RKO (cell line): ENCODE measurements at regions not wholly inside any gene's neighbourhood (a gene's known extent, or its start where the extent isn't known, plus 50 kb on each side); places are given as distances from the start of the nearest gene placed in this dataset.
"Not testable (repeated sequence)": the region's sequence is repeated elsewhere in the genome, so short reads cannot be mapped to it uniquely, and the experiment has no call there.

ENCODE experiments used
- DNase-seq: peaks from one replicate; pipeline ENCODE4 v3.0.0-alpha.2; 2016; ENCODE audit warnings: low spot score

- DNase-seq, result no peak
Observed at GRCh38 chr2:81050580-81051095, 746.1 kb upstream of the LRRTM1 start.

GRCh38 chr2:81043681-81044080, 739.1 kb upstream of the LRRTM1 start:
- DNase-seq, result no peak

DNA sequence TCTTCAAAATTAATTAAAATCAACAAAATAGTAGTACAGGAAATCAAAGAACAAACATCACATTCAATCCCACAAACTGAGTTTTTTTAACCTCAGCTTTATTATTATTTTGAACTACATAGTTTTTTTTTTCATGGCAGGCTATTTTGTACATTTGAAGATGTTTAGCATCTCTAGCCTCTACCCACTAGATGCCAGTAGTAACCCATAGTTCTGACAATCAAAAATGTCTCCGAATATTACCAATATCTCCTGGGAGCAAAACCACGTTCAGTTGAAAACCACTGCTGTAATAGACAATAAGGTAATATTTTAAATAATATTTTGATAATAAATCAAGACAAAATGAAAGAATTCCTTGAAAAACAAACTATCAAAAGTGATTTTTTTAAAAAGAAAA, 702.6 kb upstream of the LRRTM1 start:
- peak; percentile 0 for DNase-seq

GRCh38 chr2:81002906-81003305, 698.4 kb upstream of the LRRTM1 start:
- no peak for DNase-seq

DNA sequence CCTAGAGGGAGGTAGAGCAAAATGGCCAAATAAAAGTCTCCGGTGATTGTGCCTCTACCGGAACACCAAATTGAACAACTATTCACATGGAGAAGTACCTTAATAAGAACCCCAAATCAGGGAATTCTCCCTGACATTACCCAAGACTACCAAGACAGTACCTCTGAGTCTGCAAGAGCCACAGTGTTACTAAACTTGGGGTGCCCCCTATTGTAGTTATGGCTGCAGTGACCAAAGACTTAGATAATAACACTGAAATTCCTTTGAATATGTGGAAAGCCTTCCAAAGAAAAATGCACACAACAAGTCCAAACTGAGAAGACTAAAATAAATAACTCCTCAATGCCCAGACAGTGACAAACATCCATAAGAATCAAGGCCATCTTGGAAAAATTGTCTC, 682.9 kb upstream of the LRRTM1 start:
- no peak for DNase-seq

GRCh38 chr2:80969900-80970299, 665.3 kb upstream of the LRRTM1 start:
- DNase-seq, result no peak

- DNase-seq, result no peak
Observed at GRCh38 chr2:80968450-80968849, 663.9 kb upstream of the LRRTM1 start.

DNA sequence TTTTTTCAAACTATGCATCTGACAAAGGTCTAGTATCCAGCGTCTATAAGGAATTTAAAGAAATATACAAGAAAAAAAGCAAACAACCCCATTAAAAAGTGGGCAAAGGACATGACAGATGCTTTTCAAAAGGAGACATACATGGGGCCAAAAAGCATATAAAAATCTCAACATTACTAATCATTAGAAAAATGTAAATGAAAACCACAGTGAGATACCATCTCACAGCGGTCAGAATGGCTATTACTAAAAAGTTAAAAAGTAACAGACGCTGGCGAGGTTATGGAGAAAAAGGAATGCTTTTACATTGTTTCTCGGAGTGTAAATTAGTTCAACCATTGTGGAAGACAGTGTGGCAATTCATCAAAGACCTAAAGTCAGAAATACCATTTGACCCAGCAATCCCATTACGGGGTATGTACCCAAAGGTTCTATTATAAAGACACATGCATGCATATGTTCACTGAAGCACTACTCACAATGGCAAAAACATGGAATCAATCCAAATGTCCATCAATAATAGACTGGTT, 643.1 kb upstream of the LRRTM1 start:
- DNase-seq, result no peak

DNA sequence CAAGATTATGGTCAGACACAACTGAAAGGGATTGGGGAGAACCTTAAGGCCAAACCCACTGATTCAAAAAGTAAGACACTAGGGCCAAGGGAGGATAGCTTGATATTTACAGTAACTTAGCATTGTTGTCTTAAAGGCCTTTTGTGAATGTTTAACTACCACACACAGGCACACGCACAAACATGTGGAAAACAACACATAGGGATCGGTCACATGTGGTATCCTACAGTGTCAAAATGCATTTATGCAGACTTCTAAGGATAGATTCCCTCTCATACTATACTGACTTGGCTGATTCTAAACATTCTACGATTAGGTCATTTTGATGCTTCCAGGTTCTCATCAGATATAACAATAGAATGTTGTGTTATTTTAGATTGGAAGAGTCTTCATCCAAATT, 638.9 kb upstream of the LRRTM1 start:
- no peak for DNase-seq

GRCh38 chr2:80942766-80943165, 638.2 kb upstream of the LRRTM1 start:
- DNase-seq, result no peak

GRCh38 chr2:80938463-80938862, 633.9 kb upstream of the LRRTM1 start:
- DNase-seq, result no peak

DNA sequence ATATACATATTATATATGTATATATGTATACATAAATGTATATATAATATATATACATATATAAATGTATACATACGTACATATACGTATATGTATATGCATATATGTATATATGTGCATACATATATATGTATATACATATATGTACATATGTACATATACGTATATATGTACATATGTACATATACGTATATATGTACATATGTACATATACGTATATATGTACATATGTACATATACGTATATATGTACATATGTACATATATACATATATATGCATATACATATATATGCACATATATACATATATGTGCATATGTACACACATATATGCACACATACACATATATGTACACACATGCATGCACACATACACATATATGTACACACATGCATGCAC, 627.3 kb upstream of the LRRTM1 start:
- not testable (repeated sequence) for DNase-seq

DNA sequence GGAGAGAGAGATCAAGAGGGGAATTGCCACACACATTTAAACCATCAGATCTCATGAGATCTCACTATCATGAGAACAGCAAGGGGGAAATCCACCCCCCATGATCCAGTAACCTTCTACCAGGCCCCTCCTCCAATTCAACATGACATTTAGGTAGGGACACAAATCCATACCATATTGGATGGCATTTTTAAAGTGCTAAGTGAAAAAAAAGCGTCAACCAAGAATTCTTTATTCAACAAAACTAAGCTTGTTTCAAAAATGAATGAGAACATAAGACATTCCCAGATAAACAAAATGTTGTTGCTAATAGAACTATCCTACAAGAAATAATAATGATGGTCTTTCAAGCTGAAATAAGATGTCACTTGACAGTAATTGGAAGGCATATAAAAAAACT, 626.2 kb upstream of the LRRTM1 start:
- no peak for DNase-seq

- DNase-seq, result no peak
Observed at GRCh38 chr2:80926168-80926567, 621.6 kb upstream of the LRRTM1 start.

DNA sequence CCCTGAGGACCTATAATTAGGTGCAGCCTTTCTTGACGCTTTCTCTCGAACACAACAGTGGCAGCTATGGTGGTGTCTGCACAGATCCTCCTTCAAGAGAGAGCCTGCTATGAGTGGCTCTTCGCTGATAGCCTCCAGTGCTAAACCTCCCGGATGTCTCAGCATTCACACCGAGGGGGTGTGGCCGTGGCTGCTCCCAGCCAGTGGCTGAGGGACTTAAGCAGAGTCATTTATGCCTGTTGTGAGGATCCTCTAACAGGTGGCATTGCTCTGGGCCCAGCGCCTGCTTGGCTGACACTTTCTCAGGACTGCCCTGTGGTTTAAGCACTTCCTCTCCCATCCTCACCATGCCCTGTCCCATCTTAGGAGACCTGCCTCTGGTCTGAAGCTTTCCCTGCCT, 592.0 kb upstream of the LRRTM1 start:
- no peak for DNase-seq

GRCh38 chr2:80894486-80894885, 589.9 kb upstream of the LRRTM1 start:
- no peak for DNase-seq

DNA sequence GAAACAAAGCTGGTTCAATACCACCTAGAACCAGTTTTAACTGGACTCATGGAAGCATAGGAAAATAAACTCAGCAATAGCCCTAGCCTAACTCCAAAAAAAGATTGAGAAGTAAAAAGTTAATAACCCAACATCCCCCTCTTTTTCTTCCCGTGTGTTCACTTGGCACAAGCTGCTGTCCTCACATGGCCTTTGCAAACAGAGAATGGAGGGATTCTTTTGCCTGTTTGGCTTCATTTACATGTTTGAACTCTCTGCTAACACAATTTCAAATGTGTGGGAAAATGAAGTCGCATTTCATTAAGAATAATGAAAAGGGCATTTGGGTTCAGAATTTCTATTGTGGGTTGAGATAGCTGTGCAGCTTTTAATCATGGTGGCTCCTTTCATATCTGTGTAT, 589.2 kb upstream of the LRRTM1 start:
- DNase-seq, result no peak

DNA sequence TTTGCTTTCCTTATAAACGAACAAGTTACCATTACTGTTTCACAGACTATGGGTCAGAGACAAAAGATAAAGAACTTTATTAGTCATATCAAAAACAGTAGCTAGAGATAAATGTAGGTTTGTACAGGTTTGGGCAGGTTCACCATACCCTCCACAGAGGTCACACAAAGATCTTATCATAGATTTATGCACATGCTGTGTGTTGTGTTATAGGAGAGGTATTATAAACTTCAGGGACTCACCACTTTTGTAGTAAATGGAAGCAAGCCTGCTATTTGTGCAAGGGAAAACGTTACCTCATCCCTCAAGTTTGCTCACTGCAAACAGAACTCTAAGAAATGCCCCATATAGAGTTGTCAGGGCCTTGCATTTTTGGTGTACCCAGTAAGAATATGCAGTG, 584.5 kb upstream of the LRRTM1 start:
- DNase-seq, result no peak

DNA sequence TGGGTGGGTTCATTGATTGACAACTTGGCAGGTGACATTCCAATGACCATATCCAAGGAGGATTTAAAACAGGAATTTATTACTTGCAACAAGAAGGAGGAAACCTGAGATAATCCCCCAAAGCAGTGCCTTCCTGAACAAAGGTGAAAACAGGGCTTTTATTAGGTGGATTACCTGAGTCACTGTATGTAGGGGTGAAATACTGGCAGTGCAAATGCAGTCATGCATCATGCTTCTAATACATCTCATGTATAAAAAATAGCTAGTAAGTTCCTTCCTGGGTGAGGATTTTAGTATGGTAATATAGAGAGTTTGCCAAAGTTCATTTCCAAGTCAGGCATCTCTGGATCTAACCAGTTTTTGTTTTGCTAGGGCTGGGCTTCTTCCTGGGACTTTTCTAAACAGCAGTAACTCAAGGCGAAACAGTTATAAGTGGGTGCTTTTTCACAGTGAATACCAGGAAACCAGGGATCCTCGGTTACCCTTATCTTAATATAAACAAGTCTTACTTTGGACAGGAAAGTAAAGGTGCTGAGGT, 583.4 kb upstream of the LRRTM1 start:
- no peak for DNase-seq

DNA sequence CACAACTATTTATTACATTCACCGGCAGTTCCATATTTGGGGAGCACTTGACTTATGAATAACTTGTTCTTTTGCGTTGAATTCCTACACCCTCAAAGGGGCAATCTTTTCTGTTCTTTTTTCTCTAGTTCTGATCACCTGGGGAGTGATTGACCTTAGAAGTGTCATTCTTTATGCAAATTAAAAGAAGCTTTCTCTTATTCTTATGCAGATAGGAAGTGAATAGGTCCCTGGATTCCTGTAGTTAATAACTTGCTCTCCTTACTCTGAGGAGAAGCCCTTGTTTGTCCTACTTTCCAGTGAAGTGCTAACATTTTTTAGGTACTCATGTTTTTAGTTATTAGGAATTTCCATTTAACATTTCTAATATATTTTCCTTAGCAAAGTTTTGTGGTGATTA, 569.8 kb upstream of the LRRTM1 start:
- DNase-seq, result no peak

- no peak for DNase-seq
Observed at GRCh38 chr2:80869858-80870438, 565.4 kb upstream of the LRRTM1 start.

DNA sequence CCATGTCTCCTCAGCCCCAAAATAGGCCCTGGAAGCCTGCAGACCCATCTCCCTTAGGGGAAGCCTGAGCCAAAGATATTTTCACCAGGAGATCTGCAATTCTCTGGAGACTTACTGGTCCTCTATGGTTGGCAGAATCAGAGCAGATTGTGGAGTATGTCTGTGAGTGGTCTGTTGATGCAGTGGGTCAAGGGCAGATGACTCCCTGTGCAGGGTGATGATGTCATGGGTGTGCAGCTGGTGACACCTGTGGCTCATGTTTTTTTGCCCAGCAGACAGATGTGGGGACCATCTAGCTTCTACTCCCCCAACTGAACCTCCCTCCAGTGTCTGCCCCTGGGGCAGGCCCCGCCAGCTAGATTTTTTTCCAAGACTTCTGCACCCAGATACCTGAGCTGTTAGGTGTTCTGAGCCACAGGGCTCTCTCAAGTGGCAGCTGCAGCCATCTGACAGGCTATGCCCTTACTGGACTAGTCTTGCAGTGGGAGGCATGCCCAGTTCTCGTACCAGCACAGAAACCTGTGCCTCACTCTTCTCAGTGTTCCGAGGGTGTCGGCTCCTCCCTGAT, 558.7 kb upstream of the LRRTM1 start:
- no peak for DNase-seq

- DNase-seq, result no peak
Observed at GRCh38 chr2:80858965-80859364, 554.4 kb upstream of the LRRTM1 start.

- DNase-seq, result no peak
Observed at GRCh38 chr2:80856227-80856626, 551.7 kb upstream of the LRRTM1 start.
